ENCODE measurements at regions not wholly inside any gene's neighbourhood (a gene's known extent, or its start where the extent isn't known, plus 50 kb on each side); places are given as distances from the start of the nearest gene placed in this dataset.
"Not testable (repeated sequence)": the region's sequence is repeated elsewhere in the genome, so short reads cannot be mapped to it uniquely, and the experiment has no call there.

DNA sequence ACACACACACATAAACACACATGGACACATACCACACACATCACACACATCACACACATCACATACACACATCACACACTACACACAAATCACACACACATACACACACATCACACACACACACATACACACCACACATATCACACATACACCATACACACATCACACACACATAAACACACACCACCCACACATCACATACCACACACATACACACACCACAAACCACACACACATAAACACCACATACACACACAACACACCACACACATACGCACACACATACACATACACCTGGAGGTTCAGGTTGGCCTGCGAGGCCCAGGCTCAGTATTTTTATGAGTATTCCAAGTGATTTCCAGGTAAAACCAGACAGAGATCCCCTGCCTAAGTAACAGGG is 279.5 kb downstream of the FOXL1 start:
- Histone ChIP-seq H3K4me1 (ENCODE audit: insufficient read depth, low read length, poor library complexity, severe bottlenecking) (no peaks in the 10 kb centered on the region), H3K27me3 (replicated peaks; ENCODE audit: insufficient read depth, low read depth, low read length, poor library complexity) (peaks cover 2% of the 10 kb centered on the region), H3K27ac (ENCODE audit: low read depth, low read length, poor library complexity, severe bottlenecking) (no peak overlapping the region), H3K36me3 (ENCODE audit: insufficient read depth, low read length, poor library complexity, severe bottlenecking) (no peaks in the 10 kb centered on the region), H3K4me3 (ENCODE audit: low read depth, low read length, poor library complexity, severe bottlenecking) (no peak overlapping the region), H3K9me3 (ENCODE audit: low read depth, low read length, poor library complexity, severe bottlenecking) (no peaks in the 10 kb centered on the region)
- POLR2A ChIA-PET (ENCODE audit: low non-redundant PET), result no interaction called here
- CTCF ChIA-PET, result no interaction called here
- DNase-seq (ENCODE audit: low spot score), result no peak
- TF ChIP-seq CTCF (conservative IDR thresholded peaks at IDR 0.05; ENCODE audit: low read depth, low read length), result no peak
- intact Hi-C loops (cut with micrococcal nuclease; ENCODE audit: unreplicated experiment), result no loop called here
- no TSS peak for BruUV-seq (replicated peaks)

DNA sequence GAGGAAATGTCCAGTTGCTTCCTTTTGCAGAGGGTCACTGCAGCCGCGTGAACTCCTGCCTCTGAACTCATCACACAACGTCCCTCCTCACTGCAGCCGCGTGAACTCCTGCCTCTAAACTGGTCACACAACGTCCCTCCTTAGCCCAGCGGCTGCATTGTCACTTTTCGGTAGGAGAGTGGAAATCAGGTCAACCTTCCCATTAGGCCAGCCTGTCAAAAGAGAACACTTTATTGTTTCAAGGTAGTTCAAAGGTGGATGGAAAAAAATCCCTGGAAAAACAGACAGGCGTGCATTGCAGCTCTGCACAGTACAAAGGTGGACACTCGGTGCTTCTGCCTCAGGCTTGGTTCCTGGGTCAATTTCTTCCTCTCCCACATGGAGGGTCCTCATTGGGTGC is 280.2 kb downstream of the FOXL1 start:
- Histone ChIP-seq H3K27me3 (replicated peaks; ENCODE audit: insufficient read depth, low read depth, low read length, poor library complexity) (peaks cover 2% of the 10 kb centered on the region), H3K9me3 (ENCODE audit: low read depth, low read length, poor library complexity, severe bottlenecking) (no peaks in the 10 kb centered on the region), H3K36me3 (ENCODE audit: insufficient read depth, low read length, poor library complexity, severe bottlenecking) (no peaks in the 10 kb centered on the region), H3K4me1 (ENCODE audit: insufficient read depth, low read length, poor library complexity, severe bottlenecking) (no peaks in the 10 kb centered on the region), H3K4me3 (ENCODE audit: low read depth, low read length, poor library complexity, severe bottlenecking) (no peak overlapping the region), H3K27ac (ENCODE audit: low read depth, low read length, poor library complexity, severe bottlenecking) (no peak overlapping the region)
- DNase-seq (ENCODE audit: low spot score), result no peak
- CTCF ChIA-PET, result no interaction called here
- BruUV-seq (replicated peaks), result no TSS peak
- POLR2A ChIA-PET (ENCODE audit: low non-redundant PET), result no interaction called here
- intact Hi-C loops (cut with micrococcal nuclease; ENCODE audit: unreplicated experiment), result no loop called here
- TF ChIP-seq CTCF (conservative IDR thresholded peaks at IDR 0.05; ENCODE audit: low read depth, low read length), result no peak
- TF ChIP-seq EZH2 (IDR thresholded peaks at IDR 0.05; ENCODE audit: borderline replicate concordance, low read depth, low read length, poor library complexity, severe bottlenecking), result no peak

DNA sequence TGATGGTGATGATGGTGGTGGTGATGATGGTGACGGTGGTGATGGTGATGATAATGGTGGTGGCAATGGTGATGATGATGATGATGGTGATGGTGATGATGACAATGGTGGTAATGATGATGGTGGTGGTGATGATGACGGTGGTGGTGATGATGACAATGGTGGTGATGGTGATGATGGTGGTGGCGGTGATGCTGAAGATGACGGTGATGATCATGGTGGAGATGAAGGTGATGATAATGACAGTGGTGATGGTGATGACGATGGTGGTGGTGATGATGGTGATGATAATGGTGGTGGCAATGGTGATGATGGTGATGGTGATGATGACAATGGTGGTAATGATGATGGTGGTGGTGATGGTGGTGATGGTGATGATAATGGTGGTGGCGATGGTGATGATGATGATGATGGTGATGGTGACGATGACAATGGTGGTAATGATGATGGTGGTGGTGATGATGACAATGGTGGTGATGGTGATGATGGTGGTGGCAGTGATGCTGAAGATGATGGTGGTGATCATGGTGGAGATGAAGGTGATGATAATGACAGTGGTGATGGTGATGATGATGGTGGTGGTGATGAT is 283.0 kb downstream of the FOXL1 start:
- BruUV-seq (replicated peaks); CTCF ChIA-PET; H3K4me3 ChIP-seq (ENCODE audit: low read depth, low read length, poor library complexity, severe bottlenecking); intact Hi-C loops (cut with micrococcal nuclease; ENCODE audit: unreplicated experiment); H3K36me3 ChIP-seq (ENCODE audit: insufficient read depth, low read length, poor library complexity, severe bottlenecking); POLR2A ChIA-PET (ENCODE audit: low non-redundant PET); H3K4me1 ChIP-seq (ENCODE audit: insufficient read depth, low read length, poor library complexity, severe bottlenecking); H3K27me3 ChIP-seq (replicated peaks; ENCODE audit: insufficient read depth, low read depth, low read length, poor library complexity); H3K27ac ChIP-seq (ENCODE audit: low read depth, low read length, poor library complexity, severe bottlenecking); H3K9me3 ChIP-seq (ENCODE audit: low read depth, low read length, poor library complexity, severe bottlenecking); DNase-seq (ENCODE audit: low spot score): not testable (repeated sequence)

- TF ChIP-seq CTCF (conservative IDR thresholded peaks at IDR 0.05; ENCODE audit: low read depth, low read length), result no peak
- no peak for TF ChIP-seq EZH2 (IDR thresholded peaks at IDR 0.05; ENCODE audit: borderline replicate concordance, low read depth, low read length, poor library complexity, severe bottlenecking)
- ChIA-PET CTCF (no interaction called here), POLR2A (ENCODE audit: low non-redundant PET) (no interaction called here)
- Histone ChIP-seq H3K27me3 (replicated peaks; ENCODE audit: insufficient read depth, low read depth, low read length, poor library complexity) (no peaks in the 10 kb centered on the region), H3K36me3 (ENCODE audit: insufficient read depth, low read length, poor library complexity, severe bottlenecking) (no peaks in the 10 kb centered on the region), H3K27ac (ENCODE audit: low read depth, low read length, poor library complexity, severe bottlenecking) (no peak overlapping the region), H3K4me3 (ENCODE audit: low read depth, low read length, poor library complexity, severe bottlenecking) (no peak overlapping the region), H3K9me3 (ENCODE audit: low read depth, low read length, poor library complexity, severe bottlenecking) (no peaks in the 10 kb centered on the region), H3K4me1 (ENCODE audit: insufficient read depth, low read length, poor library complexity, severe bottlenecking) (no peaks in the 10 kb centered on the region)
- BruUV-seq (replicated peaks), result no TSS peak
- no peak for DNase-seq (ENCODE audit: low spot score)
- intact Hi-C loops (cut with micrococcal nuclease; ENCODE audit: unreplicated experiment), result no loop called here
These were observed 284.4 kb downstream of the FOXL1 start for GRCh38 chr16:86862595-86863280.
